T-helper 17 cell (primary cell): ENCODE measurements at regions not wholly inside any gene's neighbourhood (a gene's known extent, or its start where the extent isn't known, plus 50 kb on each side); places are given as distances from the start of the nearest gene placed in this dataset.
A peak's percentile ranks its signal among the peaks of the same experiment; 100 is the strongest.

Experiments
- ATAC-seq: fragments of 150-1000 bp; cut with Tn5 transposase; 2 replicates; pipeline ENCODE4 v1.10.0; 2021; ENCODE audit warnings: mild to moderate bottlenecking, moderate library complexity
- DNase-seq, 3 donors: peaks; one replicate each; pipeline versions ENCODE4 v3.0.0 to v3.0.0-alpha.2; 2020 to 2021
- H3K9me3 ChIP-seq: one replicate; pipeline ENCODE4 v1.7.0; 2013; ENCODE audit warnings: low read length, mild to moderate bottlenecking; ENCODE audit not compliant: control insufficient read depth, poor library complexity, severe bottlenecking
- H3K27ac Mint-ChIP-seq: one replicate; pipeline ENCODE4 v1.8.0; 2022; ENCODE audit warnings: mild to moderate bottlenecking, moderate library complexity, mixed read lengths
- H3K27me3 Mint-ChIP-seq: one replicate; pipeline ENCODE4 v1.8.0; 2022; ENCODE audit warnings: mixed read lengths
- H3K36me3 Mint-ChIP-seq: one replicate; pipeline ENCODE4 v1.8.0; 2022; ENCODE audit warnings: low read depth, mixed read lengths
- H3K4me1 Mint-ChIP-seq: one replicate; pipeline ENCODE4 v1.8.0; 2022; ENCODE audit warnings: mild to moderate bottlenecking, mixed read lengths
- H3K4me3 Mint-ChIP-seq: one replicate; pipeline ENCODE4 v1.8.0; 2022; ENCODE audit warnings: mild to moderate bottlenecking, moderate library complexity, mixed read lengths

DNA sequence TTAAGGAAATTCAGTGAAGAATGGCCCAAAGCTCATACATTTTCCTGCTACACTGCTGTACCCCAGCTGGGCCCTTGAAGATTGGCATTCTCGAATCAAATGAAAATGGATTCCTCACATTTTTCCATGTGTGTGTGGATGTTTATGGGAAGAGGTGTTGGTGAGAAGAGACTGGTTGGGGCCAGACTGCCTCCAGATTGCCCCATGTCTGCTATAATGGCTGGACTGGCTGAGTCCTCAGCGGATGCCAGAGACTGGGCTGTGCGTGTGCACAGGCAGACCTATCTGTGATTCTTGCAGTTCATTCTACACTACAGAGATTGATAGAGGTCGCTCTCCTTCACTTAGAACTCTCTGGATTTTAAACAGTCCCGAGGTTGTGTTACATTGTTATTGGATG, 183.6 kb upstream of the GDF10 start:
- DNase-seq: no peak
- Mint-ChIP-seq H3K27ac (no peak overlapping the region), H3K4me1 (no peaks in the 10 kb centered on the region), H3K4me3 (no peak overlapping the region), H3K36me3 (no peaks in the 10 kb centered on the region), H3K27me3 (peaks cover 14% of the 10 kb centered on the region)
- H3K9me3 ChIP-seq: no peaks in the 10 kb centered on the region
- ATAC-seq: no peak

- Mint-ChIP-seq H3K27ac (no peak overlapping the region), H3K4me3 (no peak overlapping the region), H3K36me3 (no peaks in the 10 kb centered on the region), H3K27me3 (peaks cover 13% of the 10 kb centered on the region), H3K4me1 (no peaks in the 10 kb centered on the region)
- DNase-seq (no peak), ATAC-seq (no peak)
- no peaks in the 10 kb centered on the region for H3K9me3 ChIP-seq
Measured at GRCh38 chr10:47118326-47118725, 181.7 kb upstream of the GDF10 start.

GRCh38 chr10:47121336-47121735, 178.7 kb upstream of the GDF10 start:
- no peak for DNase-seq
- Mint-ChIP-seq H3K27ac (no peak overlapping the region), H3K36me3 (peaks cover 4% of the 10 kb centered on the region), H3K27me3 (peaks cover 25% of the 10 kb centered on the region), H3K4me3 (no peak overlapping the region), H3K4me1 (peaks cover 3% of the 10 kb centered on the region)
- no peak for ATAC-seq
- H3K9me3 ChIP-seq: no peaks in the 10 kb centered on the region

GRCh38 chr10:47123716-47124288, 176.2 kb upstream of the GDF10 start:
- DNase-seq (no peak), ATAC-seq (no peak)
- Mint-ChIP-seq H3K27ac (no peak overlapping the region), H3K27me3 (peaks cover 31% of the 10 kb centered on the region), H3K36me3 (peaks cover 4% of the 10 kb centered on the region), H3K4me3 (no peak overlapping the region), H3K4me1 (peaks cover 5% of the 10 kb centered on the region)
- no peaks in the 10 kb centered on the region for H3K9me3 ChIP-seq

GRCh38 chr10:47127188-47127785, 172.7 kb upstream of the GDF10 start:
- H3K9me3 ChIP-seq: no peaks in the 10 kb centered on the region
- DNase-seq: no peak
- H3K36me3 Mint-ChIP-seq: peaks cover 4% of the 10 kb centered on the region
- H3K27me3 Mint-ChIP-seq: peaks cover 18% of the 10 kb centered on the region
- H3K27ac Mint-ChIP-seq: no peak overlapping the region
- H3K4me3 Mint-ChIP-seq: no peak overlapping the region
- peaks cover 5% of the 10 kb centered on the region for H3K4me1 Mint-ChIP-seq
- no peak for ATAC-seq

- H3K27ac Mint-ChIP-seq: peak overlapping the region; percentile 19
- H3K4me3 Mint-ChIP-seq: no peak overlapping the region
- DNase-seq: no peak
- H3K36me3 Mint-ChIP-seq: peaks cover 2% of the 10 kb centered on the region
- H3K4me1 Mint-ChIP-seq: peaks cover 6% of the 10 kb centered on the region
- peaks cover 7% of the 10 kb centered on the region for H3K27me3 Mint-ChIP-seq
- H3K9me3 ChIP-seq: no peaks in the 10 kb centered on the region
- no peak for ATAC-seq
Measured at GRCh38 chr10:47130491-47130890, 169.5 kb upstream of the GDF10 start.

DNA sequence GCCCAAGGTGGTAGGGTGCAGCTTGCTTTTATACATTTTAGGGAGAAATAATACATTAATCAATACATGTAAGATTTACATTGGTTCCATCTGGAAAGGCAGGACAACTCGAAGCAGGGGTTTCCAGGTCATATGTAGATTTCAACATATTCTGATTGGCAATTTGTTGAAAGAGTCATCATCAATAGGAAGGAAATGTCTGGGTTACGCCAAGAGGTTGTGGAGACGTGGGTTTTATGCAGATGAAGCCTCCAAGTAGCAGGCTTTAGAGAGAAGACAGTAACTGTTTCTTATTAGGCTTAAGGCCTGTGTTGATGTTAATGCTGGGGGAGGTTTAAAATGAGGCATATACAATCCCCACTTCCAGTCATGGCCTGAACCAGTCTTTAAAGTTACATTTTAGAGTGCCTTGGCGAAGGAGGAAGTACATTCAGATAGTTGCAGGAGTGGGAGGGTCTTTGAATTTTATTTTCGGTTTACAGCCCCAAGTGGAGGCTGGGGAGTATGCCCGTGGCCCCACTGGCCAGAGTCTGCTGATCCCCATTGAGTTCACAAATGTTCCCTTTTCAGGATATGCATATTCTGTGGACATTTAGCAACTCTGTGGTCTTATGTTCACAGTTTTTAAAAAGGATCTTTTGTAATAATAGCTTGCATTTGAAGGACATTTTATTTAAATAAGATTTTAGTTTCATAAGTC, 166.0 kb upstream of the GDF10 start:
- no peaks in the 10 kb centered on the region for H3K9me3 ChIP-seq
- Mint-ChIP-seq H3K27ac (no peak overlapping the region), H3K4me1 (peaks cover 3% of the 10 kb centered on the region), H3K4me3 (no peak overlapping the region), H3K27me3 (no peaks in the 10 kb centered on the region), H3K36me3 (peaks cover 2% of the 10 kb centered on the region)
- no peak for DNase-seq
- no peak for ATAC-seq

DNA sequence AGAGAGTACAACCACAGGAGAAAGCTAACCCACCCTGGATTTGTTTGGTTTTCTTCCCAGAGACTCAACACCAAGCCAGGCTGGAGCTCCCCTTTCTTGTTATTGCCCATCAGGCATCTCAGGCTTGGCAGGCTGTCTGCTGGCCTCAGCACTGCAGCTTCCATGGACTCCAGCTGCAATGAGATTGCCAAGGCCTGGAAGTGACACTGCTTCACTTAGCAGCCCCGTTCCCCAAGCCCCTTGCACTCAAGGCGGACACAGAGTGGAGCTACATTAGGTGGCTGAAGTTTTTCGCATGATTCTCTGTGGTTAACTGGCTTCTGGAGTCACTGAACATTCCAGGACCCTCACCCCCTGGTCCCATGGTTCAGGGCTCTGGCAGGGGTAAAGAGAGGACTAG, 163.1 kb upstream of the GDF10 start:
- no peaks in the 10 kb centered on the region for H3K9me3 ChIP-seq
- Mint-ChIP-seq H3K4me3 (no peak overlapping the region), H3K36me3 (peaks cover 2% of the 10 kb centered on the region), H3K27ac (peak overlapping the region; percentile 2), H3K27me3 (no peaks in the 10 kb centered on the region), H3K4me1 (peaks cover 3% of the 10 kb centered on the region)
- ATAC-seq (no peak), DNase-seq (no peak)

DNA sequence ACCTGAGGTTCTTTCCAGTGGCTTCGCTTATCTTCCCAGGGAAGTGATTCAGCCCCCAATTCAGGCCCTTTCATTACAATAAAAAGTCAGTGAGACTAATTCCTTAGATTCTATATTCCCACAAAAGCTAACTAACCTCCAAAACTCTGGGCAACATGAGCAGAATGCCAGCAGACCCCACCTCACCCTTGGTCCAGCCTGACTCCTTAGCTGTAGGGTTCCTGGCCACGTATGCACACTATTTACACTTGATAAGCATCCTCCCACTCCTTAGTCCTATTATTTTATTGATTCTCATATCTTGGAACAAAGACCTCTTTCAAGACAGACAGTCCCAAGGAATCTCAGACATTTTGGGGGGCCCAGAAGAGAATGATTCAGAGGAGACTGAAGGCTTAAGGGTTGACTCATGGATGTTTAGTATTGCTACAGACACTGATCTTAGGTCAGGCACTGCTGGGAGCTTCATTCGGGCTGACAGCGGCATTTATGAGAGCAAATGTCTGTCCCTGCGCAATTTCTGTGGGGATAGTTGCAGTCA, 162.6 kb upstream of the GDF10 start:
- H3K9me3 ChIP-seq: no peaks in the 10 kb centered on the region
- H3K27ac Mint-ChIP-seq: peak overlapping the region; percentile 2
- no peak overlapping the region for H3K4me3 Mint-ChIP-seq
- no peak for ATAC-seq
- H3K36me3 Mint-ChIP-seq: peaks cover 2% of the 10 kb centered on the region
- peaks cover 3% of the 10 kb centered on the region for H3K4me1 Mint-ChIP-seq
- DNase-seq: no peak
- no peaks in the 10 kb centered on the region for H3K27me3 Mint-ChIP-seq

DNA sequence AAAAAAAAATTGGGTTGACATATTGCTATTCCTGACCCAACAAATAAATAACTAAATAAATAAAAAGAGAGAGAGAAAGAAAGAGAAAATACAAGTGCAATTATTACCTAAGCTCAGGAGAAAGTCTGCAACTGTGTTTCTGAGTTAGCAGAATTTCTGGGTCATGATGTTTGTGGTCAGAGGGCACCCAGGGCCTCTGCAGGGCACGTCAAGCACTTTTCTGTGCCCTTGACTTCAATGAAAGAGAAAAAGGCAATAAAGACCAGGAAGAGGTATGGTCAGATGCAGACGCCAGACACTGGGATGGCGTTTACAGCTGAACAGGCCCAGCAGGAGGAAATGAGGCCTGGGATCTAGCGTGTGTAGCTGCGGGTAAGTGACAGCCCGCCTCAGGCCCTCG, 160.9 kb upstream of the GDF10 start:
- Mint-ChIP-seq H3K4me1 (no peaks in the 10 kb centered on the region), H3K4me3 (no peak overlapping the region), H3K36me3 (no peaks in the 10 kb centered on the region), H3K27ac (no peak overlapping the region), H3K27me3 (no peaks in the 10 kb centered on the region)
- DNase-seq (no peak), ATAC-seq (no peak)
- no peaks in the 10 kb centered on the region for H3K9me3 ChIP-seq

GRCh38 chr10:47140761-47141348, 159.1 kb upstream of the GDF10 start:
- Mint-ChIP-seq H3K36me3 (no peaks in the 10 kb centered on the region), H3K27me3 (no peaks in the 10 kb centered on the region), H3K27ac (no peak overlapping the region), H3K4me1 (no peaks in the 10 kb centered on the region), H3K4me3 (no peak overlapping the region)
- DNase-seq (no peak), ATAC-seq (no peak)
- no peaks in the 10 kb centered on the region for H3K9me3 ChIP-seq

- H3K4me1 Mint-ChIP-seq: no peaks in the 10 kb centered on the region
- H3K4me3 Mint-ChIP-seq: no peak overlapping the region
- no peaks in the 10 kb centered on the region for H3K9me3 ChIP-seq
- H3K36me3 Mint-ChIP-seq: no peaks in the 10 kb centered on the region
- no peaks in the 10 kb centered on the region for H3K27me3 Mint-ChIP-seq
- no peak overlapping the region for H3K27ac Mint-ChIP-seq
- ATAC-seq (no peak), DNase-seq (no peak)
Measured at GRCh38 chr10:47141349-47141748, 158.6 kb upstream of the GDF10 start.

DNA sequence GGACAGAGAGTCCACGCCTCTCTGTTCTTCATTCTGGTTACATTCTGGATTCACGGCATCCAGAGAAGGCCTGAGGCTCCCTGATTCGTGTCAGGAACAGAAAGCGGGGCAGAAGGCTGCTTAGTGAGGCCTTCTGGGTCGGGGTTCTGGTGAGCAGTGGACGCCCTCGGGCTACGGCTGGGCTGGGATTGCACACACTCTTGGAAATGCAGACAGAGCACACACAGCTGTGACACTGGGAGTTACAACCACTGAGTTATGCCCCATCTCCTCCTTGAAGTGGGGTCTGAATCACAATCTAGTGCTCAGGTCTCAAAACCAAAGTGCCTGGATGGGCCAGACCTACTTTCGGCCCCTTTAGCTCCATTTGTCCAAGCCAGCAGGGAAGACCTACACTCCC, 156.9 kb upstream of the GDF10 start:
- H3K9me3 ChIP-seq: no peaks in the 10 kb centered on the region
- H3K4me1 Mint-ChIP-seq: no peaks in the 10 kb centered on the region
- no peaks in the 10 kb centered on the region for H3K36me3 Mint-ChIP-seq
- ATAC-seq (no peak), DNase-seq (no peak)
- no peak overlapping the region for H3K4me3 Mint-ChIP-seq
- H3K27ac Mint-ChIP-seq: no peak overlapping the region
- H3K27me3 Mint-ChIP-seq: no peaks in the 10 kb centered on the region
